Medulla oblongata (tissue), 1 donor: ENCODE measurements at regions not wholly inside any gene's neighbourhood (a gene's known extent, or its start where the extent isn't known, plus 50 kb on each side); places are given as distances from the start of the nearest gene placed in this dataset.

Experiments used
- DNase-seq: peaks from one replicate; pipeline ENCODE4 v3.0.0-alpha.2; 2015; ENCODE audit errors: extremely low spot score

GRCh38 chr5:4065472-4066320 lies 470.1 kb downstream of the IRX1 start:
- DNase-seq: peak; percentile 5

DNA sequence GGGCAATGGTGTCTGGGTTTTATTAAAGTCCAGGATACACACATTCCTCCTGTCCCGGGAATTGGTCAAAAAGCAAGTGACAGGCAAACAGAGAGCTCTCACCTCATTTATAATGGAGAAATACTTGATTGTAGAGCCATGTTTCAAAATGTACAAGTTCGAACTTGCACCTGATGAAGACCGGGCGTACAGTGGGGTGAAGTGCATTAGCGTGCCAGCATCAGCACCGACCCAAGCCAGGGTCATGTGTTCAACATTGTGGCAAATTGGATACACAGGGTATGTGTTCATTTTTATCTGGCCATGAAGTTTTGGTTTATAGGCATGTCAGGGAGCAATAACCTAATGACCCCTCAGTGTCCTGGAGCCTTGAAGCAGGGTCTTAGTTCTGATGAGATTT lies 472.5 kb downstream of the IRX1 start:
- no peak for DNase-seq

DNA sequence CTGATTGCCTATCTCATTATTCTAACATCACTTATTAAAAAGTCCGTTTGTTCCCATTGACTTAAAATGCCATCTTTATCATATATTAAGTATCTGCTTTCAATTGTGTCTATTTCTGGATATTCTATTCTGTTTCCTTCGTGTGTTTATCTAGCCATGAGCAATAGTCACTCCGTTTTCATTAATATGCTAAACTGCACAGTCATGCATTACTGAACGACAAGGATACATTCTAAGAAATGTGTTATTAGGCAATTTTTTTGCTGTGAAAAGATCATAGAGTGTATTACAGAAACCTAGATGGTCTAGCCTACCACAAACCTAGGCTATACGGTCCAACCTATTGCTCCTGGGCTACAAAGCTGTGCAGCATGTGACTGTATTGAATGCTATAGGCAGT lies 482.9 kb downstream of the IRX1 start:
- no peak for DNase-seq

DNA sequence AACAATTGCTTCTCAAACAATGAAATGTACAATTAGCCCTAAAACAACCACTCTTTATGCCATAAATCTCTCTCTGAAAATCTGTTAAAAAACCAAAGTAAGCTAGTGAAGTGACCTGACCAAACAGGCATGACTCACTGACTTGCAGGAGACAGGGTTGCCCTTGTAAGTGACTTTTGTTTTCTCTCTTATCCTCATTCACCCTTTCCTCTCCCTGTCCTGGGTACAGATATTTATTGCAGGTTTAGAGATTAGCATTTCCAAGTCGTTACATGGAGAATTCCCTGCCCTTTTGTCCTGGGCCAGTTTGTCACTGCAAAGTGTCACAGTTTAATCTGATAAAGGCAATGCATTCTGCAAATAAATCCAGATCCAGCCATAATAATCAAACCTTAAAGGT lies 484.2 kb downstream of the IRX1 start:
- DNase-seq: no peak

GRCh38 chr5:4080370-4080769 lies 484.7 kb downstream of the IRX1 start:
- no peak for DNase-seq

GRCh38 chr5:4081059-4081458 lies 485.4 kb downstream of the IRX1 start:
- no peak for DNase-seq

- DNase-seq: no peak
Measured at GRCh38 chr5:4081466-4081865, 485.8 kb downstream of the IRX1 start.

DNA sequence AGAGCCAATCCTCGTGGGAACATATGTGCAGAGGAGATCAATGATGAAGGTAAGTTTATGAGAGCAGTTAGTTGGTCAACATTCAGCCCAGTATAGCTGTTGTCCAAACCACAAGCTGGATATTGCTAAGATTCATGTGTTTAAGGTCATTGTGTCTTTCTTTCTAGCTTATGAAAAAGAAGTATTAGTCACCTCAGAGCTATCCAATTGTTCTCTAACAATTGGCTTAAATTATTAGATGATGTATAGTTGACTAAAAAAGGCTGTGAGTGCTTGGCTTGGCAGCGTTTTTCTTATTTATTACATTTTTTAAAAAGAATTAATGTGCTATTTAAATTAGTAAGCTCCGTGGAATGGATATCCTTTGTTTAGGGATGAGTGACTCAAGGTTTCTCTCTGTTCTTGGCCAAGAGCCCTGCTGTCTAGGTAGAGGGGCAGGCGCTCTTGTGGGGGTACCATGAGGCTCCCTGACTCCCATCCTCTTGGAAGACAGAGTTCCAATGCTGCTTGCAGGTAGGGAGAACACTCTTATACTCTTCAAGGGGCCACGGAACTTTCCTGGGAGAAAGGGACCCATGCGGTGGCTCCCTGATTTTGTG lies 487.4 kb downstream of the IRX1 start:
- no peak for DNase-seq

DNA sequence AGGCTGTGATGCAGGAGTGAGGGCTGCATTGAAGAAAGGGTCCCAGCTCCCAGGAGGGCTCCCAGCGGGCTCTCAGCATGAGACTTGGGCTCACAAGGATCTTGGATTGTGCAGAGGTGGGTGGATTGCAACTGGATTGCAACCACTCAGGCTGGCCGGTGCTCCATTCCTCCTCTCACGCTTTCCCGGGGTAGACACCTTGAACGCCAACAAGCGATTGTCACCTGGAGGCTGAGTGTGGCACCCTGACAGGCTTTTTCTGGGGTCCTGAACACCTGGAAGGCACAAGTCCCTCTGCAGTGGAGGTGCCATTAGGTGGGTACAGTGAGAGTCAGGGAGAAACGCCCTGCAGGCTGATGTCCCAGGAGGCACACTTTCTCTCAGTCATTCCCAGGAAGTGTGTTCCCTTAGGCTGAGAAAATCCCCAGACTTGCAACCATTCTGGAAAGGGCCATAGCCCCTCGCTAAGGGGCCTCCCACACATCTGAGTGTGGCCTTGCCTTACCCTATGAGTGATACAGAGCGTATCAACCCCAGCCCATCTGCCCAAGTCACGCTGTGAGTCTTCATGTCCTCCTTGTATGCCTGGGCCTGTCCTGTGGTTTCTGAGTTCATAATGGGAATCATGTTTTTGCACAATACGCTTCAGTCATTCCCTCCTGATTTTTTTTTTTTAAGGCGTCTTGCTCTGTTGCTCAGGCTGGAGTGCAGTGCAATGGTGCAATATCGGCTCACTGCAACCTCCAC lies 488.1 kb downstream of the IRX1 start:
- no peak for DNase-seq

GRCh38 chr5:4086081-4086480 lies 490.4 kb downstream of the IRX1 start:
- DNase-seq: no peak

DNA sequence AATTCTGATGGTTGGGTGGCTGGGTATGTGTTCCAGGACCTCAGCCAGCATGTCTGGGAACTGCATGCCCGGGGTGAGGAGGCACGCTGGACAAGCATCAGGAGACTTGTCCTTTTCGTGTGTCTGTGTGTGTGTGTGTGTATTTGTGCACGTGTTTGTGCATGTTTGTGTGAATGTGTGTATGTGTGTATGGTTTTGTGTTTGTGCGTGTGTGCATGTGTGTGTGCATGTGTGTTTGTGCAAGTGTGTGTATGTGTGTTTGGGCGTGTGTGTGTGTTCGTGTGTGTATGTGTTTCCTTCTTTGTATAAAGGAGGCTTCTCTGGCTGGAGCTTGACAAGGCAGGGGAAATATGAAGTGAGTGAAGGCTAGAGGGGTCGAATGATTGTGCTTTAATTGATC lies 491.5 kb downstream of the IRX1 start:
- no peak for DNase-seq

DNA sequence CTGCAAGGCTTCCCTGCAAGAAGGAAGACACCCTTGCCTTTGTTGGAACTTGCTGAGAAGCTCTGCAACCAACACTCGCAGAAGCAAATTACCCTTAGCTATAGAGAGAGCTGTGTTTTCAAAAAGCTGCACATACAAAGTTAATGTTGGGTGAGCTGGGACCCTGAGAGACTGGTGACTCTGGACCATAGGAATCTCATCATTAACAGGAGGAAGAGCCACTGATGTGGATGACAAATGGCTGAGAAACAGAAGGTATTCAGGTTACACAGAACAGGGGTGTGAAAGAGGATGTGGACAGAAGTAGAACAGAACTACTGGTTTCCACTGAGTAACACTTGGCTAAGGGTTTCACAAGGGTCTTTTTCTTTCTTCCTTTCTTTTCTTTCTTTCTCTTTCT lies 493.5 kb downstream of the IRX1 start:
- DNase-seq: no peak

DNA sequence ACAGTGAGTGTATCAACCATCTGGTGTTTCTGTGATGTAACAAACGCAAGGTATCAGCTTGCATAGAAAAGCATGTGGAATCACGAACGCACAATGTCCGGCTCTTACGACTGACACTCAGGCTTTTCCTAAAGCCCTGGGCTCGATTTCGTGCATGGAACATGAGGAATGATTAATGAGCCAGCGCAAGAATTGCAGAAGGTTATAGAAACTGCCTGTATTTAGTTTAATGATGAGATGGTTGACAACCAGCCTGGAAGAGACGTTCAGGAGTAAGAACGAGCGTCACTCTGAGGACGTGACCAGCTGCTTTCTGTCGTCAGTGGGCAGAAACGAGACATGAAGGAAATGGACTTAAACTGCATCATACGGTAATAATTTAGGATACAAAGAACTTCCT lies 497.6 kb downstream of the IRX1 start:
- no peak for DNase-seq

GRCh38 chr5:4093970-4094369 lies 498.3 kb downstream of the IRX1 start:
- no peak for DNase-seq

GRCh38 chr5:4095918-4096630 lies 500.4 kb downstream of the IRX1 start:
- DNase-seq: no peak

GRCh38 chr5:4097199-4097598 lies 501.6 kb downstream of the IRX1 start:
- no peak for DNase-seq

DNA sequence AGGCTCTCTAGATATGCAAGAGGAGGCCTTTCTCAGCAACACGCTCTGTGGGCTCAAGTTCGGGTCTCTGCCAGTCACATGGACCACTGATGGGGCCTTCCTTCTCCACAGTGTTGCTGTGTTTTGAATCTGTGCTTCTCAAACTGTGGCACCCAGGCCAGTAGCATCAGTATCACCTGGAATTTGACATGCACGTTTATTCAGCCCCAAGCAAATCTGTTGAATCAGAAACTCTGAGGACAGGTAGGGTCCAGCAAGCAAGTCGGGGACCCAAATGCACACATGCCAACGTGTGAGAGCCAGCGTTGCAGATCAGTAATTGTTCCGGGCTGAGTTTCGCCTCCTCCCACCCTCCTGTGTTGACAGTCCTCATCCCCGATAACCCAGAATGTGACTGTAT lies 502.6 kb downstream of the IRX1 start:
- no peak for DNase-seq

- no peak for DNase-seq
Measured at GRCh38 chr5:4099386-4099785, 503.8 kb downstream of the IRX1 start.

DNA sequence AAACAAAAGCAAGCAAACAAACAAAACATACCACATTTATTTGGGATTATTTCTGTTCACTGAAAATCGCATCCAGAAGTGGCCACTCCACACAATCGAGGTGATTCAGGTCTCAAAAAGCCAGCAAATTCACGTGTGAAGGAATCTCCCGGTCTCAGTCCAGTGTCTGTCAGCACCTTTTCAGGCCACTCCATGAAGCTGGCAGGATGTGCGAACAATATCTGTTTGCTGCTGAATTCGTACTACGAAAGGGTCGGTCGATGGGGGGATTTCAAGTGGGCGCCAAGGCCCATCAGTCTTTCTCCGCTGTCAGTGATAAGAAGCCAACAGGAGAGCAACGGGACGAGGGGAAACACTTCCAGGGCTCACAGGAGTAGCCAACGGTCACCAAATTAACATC lies 505.1 kb downstream of the IRX1 start:
- DNase-seq: no peak

DNA sequence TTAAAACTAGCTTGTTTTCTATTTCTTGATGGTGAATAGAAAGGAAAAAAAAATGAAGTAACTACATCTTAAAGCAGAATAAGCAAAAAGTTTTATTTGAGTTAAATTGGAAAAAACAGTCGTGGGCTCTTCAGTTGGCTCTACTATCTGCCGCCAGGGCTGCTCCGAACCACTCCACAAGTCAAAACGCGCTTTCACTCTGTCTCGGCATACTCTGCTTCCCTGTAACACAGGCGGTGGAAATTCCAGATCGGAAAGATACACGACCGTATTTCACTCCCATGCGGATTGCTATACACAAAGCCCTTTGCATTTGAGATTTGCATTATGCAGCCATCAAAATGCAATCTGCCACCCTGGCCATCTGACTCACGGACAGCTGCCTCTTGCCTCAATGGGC lies 505.6 kb downstream of the IRX1 start:
- DNase-seq: no peak

DNA sequence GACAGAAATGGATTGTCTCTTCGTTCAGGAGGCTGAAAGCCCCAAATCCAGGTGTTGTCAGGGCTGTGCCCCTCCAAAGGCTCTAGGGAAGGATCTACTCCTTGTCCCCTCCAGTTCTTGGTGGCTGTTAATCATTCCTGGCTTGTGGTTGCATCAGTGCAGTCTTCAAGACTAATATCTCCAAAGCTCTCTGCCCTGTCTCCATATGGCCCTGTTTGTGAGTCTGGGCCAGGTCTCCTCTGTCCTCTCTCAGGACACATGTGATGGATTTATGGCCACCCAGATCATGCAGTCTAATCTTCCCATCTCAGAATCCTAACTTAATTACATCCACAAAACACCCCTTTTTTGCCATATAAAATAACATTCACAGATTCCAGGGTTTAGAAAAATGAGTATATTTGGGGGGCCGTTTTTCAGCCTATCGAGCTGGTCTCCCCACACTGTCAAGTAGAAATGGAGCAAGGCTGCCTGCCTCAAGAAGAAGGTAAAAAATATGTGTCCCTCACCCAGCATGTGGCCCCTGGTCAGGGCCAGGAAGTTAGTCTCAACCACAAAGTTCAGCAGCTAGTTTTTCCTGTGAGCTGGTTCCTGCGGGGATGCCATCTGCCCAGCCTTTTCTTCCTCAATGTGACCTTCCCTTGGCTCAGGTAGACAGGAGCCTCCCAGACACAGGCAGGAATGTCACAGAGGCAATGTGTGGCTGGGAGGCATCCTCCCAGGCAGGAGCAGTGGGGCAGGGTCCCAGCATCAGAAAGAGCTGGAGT lies 509.4 kb downstream of the IRX1 start:
- DNase-seq: no peak

GRCh38 chr5:4108690-4109089 lies 513.1 kb downstream of the IRX1 start:
- no peak for DNase-seq
